T-helper 2 cell (primary cell): ENCODE measurements at regions not wholly inside any gene's neighbourhood (a gene's known extent, or its start where the extent isn't known, plus 50 kb on each side); places are given as distances from the start of the nearest gene placed in this dataset.
"Not testable (repeated sequence)": the region's sequence is repeated elsewhere in the genome, so short reads cannot be mapped to it uniquely, and the experiment has no call there.

Experiments
- DNase-seq, 5 experiments: peaks; one replicate each; pipeline versions ENCODE4 v3.0.0 to v3.0.0-alpha.2; 2012 to 2022

GRCh38 chr18:27361477-27361876 is 176.4 kb upstream of the CHST9 start:
- DNase-seq, result no peak

GRCh38 chr18:27355308-27355707 is 170.2 kb upstream of the CHST9 start:
- no peak for DNase-seq

GRCh38 chr18:27353273-27353672 is 168.2 kb upstream of the CHST9 start:
- DNase-seq, result no peak

- no peak for DNase-seq
Measured at GRCh38 chr18:27349284-27349882, 164.3 kb upstream of the CHST9 start.

- no peak for DNase-seq
Measured at GRCh38 chr18:27331606-27332005, 146.5 kb upstream of the CHST9 start.

GRCh38 chr18:27314996-27315395 is 129.9 kb upstream of the CHST9 start:
- DNase-seq, result no peak

GRCh38 chr18:27313678-27314077 is 128.6 kb upstream of the CHST9 start:
- no peak for DNase-seq

GRCh38 chr18:27312853-27313252 is 127.7 kb upstream of the CHST9 start:
- no peak for DNase-seq

- no peak for DNase-seq
Measured at GRCh38 chr18:27312153-27312552, 127.0 kb upstream of the CHST9 start.

GRCh38 chr18:27311114-27311513 is 126.0 kb upstream of the CHST9 start:
- DNase-seq, result no peak

GRCh38 chr18:27301615-27302378 is 116.7 kb upstream of the CHST9 start:
- DNase-seq, result no peak

- DNase-seq, result no peak
Measured at GRCh38 chr18:27298214-27298804, 113.2 kb upstream of the CHST9 start.

- not testable (repeated sequence) for DNase-seq
Measured at GRCh38 chr18:27285973-27286562, 101.0 kb upstream of the CHST9 start.

- no peak for DNase-seq
Measured at GRCh38 chr18:27278131-27278530, 93.0 kb upstream of the CHST9 start.

GRCh38 chr18:27277554-27277953 is 92.4 kb upstream of the CHST9 start:
- DNase-seq, result no peak

- DNase-seq, result no peak
Measured at GRCh38 chr18:27276886-27277285, 91.8 kb upstream of the CHST9 start.

GRCh38 chr18:27276479-27276878 is 91.4 kb upstream of the CHST9 start:
- DNase-seq, result no peak

- DNase-seq, result no peak
Measured at GRCh38 chr18:27274901-27275300, 89.8 kb upstream of the CHST9 start.

GRCh38 chr18:27270508-27270907 is 85.4 kb upstream of the CHST9 start:
- no peak for DNase-seq

- no peak for DNase-seq
Measured at GRCh38 chr18:27263369-27263768, 78.3 kb upstream of the CHST9 start.

- no peak for DNase-seq
Measured at GRCh38 chr18:27261769-27262549, 76.9 kb upstream of the CHST9 start.

- DNase-seq, result no peak
Measured at GRCh38 chr18:27253571-27253970, 68.5 kb upstream of the CHST9 start.

GRCh38 chr18:27250471-27250870 is 65.4 kb upstream of the CHST9 start:
- DNase-seq, result no peak
